Ovary (tissue), 3 donors: ENCODE measurements at regions not wholly inside any gene's neighbourhood (a gene's known extent, or its start where the extent isn't known, plus 50 kb on each side); places are given as distances from the start of the nearest gene placed in this dataset.

ENCODE experiments used
- EP300 ChIP-seq: sonication (generic); formaldehyde crosslinking; IDR thresholded peaks from one replicate; pipeline ENCODE4 v1.6.1; 2017; ENCODE audit warnings: antibody characterized with exemption
- POLR2A ChIP-seq: fragments of 450-650 bp; IDR thresholded peaks from one replicate; pipeline ENCODE4 v1.6.1; 2017; ENCODE audit warnings: antibody characterized with exemption, mild to moderate bottlenecking, moderate library complexity
- TF ChIP-seq, protein P1 (sequence below), 3 donors: fragments of 450-650 bp in 2 of 3; fragments of 200-600 bp in 1 of 3; IDR thresholded peaks; one replicate each; pipeline versions ENCODE4 v1.5.1 to v1.8.0; 2016 to 2022; ENCODE audit warnings: antibody characterized with exemption in 3 of 3, mild to moderate bottlenecking in 1 of 3
- donor health status: DM: no; HTN: no; CAD: no.

DNA sequence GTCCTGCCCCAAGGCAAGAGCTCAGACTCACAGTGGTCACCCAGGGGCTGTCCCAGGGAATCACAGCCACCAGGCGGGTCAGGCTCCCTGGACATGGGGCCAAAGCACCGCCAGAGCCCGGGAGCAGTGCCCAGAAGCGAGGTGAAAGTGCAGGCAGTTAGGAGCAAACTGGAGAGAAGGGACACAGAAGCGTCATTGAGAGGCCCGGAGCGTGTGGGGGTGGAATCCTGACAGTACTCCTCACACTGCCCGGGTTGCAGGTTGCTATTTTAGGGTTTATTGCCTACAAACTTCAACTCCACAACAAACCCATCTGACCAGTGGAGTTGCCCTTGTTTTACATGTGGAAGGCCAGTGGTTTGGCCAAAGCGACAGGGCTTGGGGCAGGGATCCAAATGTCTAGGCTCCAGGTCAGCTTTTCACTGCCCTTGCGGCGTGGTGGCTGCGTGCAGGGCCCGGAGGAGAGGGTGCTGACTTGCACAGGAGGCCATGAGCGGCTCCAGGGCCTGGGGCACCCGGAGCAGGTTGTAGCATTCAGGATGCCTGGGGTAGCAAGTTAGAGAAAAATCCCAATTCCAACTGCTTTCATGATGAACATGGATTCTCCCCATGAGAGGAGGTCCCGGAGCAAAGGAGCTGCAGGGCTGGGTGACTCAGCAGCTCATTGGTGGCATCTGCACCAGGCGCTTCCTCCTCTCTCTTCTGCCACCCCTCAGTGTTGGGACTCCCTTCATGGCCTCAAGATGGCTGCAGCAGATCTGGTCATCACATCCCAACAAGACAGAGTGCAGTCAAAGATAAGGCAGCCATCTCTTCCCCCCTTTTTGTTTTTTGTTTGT lies 112.3 kb upstream of the NCOR2 start:
- TF ChIP-seq EP300: no peak
- TF ChIP-seq, protein P1, sequence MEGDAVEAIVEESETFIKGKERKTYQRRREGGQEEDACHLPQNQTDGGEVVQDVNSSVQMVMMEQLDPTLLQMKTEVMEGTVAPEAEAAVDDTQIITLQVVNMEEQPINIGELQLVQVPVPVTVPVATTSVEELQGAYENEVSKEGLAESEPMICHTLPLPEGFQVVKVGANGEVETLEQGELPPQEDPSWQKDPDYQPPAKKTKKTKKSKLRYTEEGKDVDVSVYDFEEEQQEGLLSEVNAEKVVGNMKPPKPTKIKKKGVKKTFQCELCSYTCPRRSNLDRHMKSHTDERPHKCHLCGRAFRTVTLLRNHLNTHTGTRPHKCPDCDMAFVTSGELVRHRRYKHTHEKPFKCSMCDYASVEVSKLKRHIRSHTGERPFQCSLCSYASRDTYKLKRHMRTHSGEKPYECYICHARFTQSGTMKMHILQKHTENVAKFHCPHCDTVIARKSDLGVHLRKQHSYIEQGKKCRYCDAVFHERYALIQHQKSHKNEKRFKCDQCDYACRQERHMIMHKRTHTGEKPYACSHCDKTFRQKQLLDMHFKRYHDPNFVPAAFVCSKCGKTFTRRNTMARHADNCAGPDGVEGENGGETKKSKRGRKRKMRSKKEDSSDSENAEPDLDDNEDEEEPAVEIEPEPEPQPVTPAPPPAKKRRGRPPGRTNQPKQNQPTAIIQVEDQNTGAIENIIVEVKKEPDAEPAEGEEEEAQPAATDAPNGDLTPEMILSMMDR (IDR thresholded peaks at IDR 0.05): no peak
- no peak for TF ChIP-seq POLR2A
